ENCODE measurements at regions not wholly inside any gene's neighbourhood (a gene's known extent, or its start where the extent isn't known, plus 50 kb on each side); places are given as distances from the start of the nearest gene placed in this dataset.

DNA sequence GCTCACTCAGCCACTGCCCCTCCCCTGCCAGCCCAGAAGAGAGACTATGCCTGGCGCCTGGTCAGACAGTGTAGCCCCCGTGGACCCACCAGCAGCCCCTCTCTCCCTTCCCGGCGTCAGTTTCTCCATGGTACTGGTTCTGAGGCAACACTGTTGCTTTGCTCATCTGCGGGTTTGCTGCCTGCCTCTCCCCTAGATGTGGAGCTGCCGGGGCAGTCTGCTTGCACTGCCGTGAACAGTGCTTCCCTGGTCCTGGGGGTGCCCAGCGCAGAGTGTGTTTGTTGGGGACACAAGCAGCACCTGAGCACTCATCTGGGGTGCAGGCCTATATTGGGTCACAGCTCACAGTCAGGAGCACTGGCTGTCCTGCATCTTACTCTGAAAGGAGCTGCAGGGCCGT, 309.9 kb downstream of the NDUFA10 start:
- Histone ChIP-seq H3K9me3 (ENCODE audit: severe bottlenecking) (peaks cover 8% of the 10 kb centered on the region), H3K36me3 (ENCODE audit: low read depth) (no peaks in the 10 kb centered on the region), H3K4me1 (ENCODE audit: insufficient read depth, poor library complexity, severe bottlenecking) (no peaks in the 10 kb centered on the region), H3K27ac (ENCODE audit: poor library complexity, severe bottlenecking) (no peak overlapping the region), H3K4me3 (ENCODE audit: severe bottlenecking) (no peak overlapping the region), H3K27me3 (ENCODE audit: insufficient read depth, poor library complexity, severe bottlenecking) (no peaks in the 10 kb centered on the region)
- ATAC-seq (ENCODE audit: low read depth), result no peak
- no peak for DNase-seq (ENCODE audit: low spot score)
- TF ChIP-seq, protein P1, sequence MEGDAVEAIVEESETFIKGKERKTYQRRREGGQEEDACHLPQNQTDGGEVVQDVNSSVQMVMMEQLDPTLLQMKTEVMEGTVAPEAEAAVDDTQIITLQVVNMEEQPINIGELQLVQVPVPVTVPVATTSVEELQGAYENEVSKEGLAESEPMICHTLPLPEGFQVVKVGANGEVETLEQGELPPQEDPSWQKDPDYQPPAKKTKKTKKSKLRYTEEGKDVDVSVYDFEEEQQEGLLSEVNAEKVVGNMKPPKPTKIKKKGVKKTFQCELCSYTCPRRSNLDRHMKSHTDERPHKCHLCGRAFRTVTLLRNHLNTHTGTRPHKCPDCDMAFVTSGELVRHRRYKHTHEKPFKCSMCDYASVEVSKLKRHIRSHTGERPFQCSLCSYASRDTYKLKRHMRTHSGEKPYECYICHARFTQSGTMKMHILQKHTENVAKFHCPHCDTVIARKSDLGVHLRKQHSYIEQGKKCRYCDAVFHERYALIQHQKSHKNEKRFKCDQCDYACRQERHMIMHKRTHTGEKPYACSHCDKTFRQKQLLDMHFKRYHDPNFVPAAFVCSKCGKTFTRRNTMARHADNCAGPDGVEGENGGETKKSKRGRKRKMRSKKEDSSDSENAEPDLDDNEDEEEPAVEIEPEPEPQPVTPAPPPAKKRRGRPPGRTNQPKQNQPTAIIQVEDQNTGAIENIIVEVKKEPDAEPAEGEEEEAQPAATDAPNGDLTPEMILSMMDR (IDR thresholded peaks at IDR 0.05; ENCODE audit: poor library complexity, severe bottlenecking), result no peak

DNA sequence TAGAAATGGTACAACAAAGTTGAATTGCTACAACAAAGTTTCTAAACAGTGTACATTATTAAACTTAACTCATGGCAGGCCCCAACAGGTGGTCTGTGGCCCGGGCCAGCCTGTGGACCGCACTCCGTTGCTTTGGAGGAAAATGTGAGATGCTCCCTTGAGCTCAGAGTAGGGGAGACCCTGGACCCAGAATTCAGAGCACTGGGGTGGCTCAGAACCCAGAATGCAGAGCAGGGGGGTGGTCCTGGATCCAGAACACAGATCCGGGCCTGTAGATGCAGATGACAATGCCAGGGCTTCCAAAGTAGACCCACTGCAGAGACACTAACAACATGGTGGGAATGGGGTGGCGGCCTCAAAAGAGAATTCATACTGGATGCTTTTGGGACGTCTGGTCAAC, 311.0 kb downstream of the NDUFA10 start:
- peaks cover 8% of the 10 kb centered on the region for H3K9me3 ChIP-seq (ENCODE audit: severe bottlenecking)
- DNase-seq (ENCODE audit: low spot score) (no peak), ATAC-seq (ENCODE audit: low read depth) (no peak)
- TF ChIP-seq, protein P1 (IDR thresholded peaks at IDR 0.05; ENCODE audit: poor library complexity, severe bottlenecking), result no peak
- H3K4me3 ChIP-seq (ENCODE audit: severe bottlenecking), result no peak overlapping the region
- H3K27me3 ChIP-seq (ENCODE audit: insufficient read depth, poor library complexity, severe bottlenecking), result no peaks in the 10 kb centered on the region
- H3K4me1 ChIP-seq (ENCODE audit: insufficient read depth, poor library complexity, severe bottlenecking), result no peaks in the 10 kb centered on the region
- H3K36me3 ChIP-seq (ENCODE audit: low read depth), result no peaks in the 10 kb centered on the region
- no peak overlapping the region for H3K27ac ChIP-seq (ENCODE audit: poor library complexity, severe bottlenecking)

DNA sequence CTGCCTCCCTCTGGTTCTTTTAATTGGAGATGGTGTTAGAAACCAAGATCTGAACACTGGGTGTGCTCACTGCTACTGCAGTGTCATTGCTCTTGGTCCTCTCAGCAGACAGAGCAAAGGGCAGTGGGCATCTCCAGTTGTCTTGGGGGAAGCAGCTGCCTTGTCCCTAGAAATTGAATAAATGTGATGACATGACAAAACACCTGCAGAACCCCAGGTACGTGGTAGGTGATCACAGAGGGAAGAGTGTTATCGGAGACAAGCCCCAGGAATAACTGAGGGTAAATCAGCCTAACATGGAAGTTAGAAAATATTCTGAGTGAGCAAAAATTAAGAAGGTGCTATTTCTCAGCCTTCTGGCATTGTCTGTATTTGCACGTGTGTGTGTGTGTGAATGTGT, 311.9 kb upstream of the HDAC4 start:
- ATAC-seq (ENCODE audit: low read depth) (no peak), DNase-seq (ENCODE audit: low spot score) (no peak)
- Histone ChIP-seq H3K27ac (ENCODE audit: poor library complexity, severe bottlenecking) (no peak overlapping the region), H3K4me1 (ENCODE audit: insufficient read depth, poor library complexity, severe bottlenecking) (no peaks in the 10 kb centered on the region), H3K9me3 (ENCODE audit: severe bottlenecking) (peaks cover 8% of the 10 kb centered on the region), H3K36me3 (ENCODE audit: low read depth) (no peaks in the 10 kb centered on the region), H3K27me3 (ENCODE audit: insufficient read depth, poor library complexity, severe bottlenecking) (no peaks in the 10 kb centered on the region), H3K4me3 (ENCODE audit: severe bottlenecking) (no peak overlapping the region)
- TF ChIP-seq, protein P1 (IDR thresholded peaks at IDR 0.05; ENCODE audit: poor library complexity, severe bottlenecking), result no peak

DNA sequence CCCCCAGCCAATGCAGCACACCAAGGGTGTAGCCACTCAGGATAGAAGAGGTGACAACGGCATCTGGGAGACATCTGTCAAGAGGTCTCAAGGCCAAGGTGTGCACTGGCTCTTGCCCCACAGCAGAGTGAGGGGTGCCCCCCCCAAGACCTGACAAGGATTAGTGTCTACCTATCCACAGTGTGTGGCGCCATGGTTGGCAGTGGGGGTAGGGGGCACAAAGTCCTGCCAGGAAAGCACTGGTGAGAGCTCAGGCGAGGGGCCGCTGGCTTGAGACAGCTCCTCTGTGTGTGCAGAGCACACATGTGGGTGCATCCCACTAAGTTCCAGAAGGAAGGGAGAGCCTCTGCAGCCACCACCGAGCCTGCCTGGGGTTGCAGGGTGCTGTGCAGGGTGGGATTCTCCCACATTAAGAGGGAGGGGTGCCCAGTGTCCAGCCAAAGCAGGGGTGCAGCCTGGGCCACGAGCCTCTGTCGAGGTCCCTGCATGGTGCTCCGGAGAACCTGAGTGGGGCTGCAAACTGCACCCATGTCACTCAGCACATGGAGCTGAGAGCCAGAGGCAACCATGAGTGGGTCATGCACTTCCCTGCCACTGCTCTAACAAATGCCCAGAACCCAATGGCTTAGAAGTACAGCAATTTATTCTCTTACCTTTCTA, 311.2 kb upstream of the HDAC4 start:
- ATAC-seq (ENCODE audit: low read depth), result no peak
- TF ChIP-seq, protein P1 (IDR thresholded peaks at IDR 0.05; ENCODE audit: poor library complexity, severe bottlenecking), result no peak
- Histone ChIP-seq H3K4me3 (ENCODE audit: severe bottlenecking) (no peak overlapping the region), H3K27me3 (ENCODE audit: insufficient read depth, poor library complexity, severe bottlenecking) (no peaks in the 10 kb centered on the region), H3K9me3 (ENCODE audit: severe bottlenecking) (peaks cover 8% of the 10 kb centered on the region), H3K27ac (ENCODE audit: poor library complexity, severe bottlenecking) (no peak overlapping the region), H3K4me1 (ENCODE audit: insufficient read depth, poor library complexity, severe bottlenecking) (no peaks in the 10 kb centered on the region), H3K36me3 (ENCODE audit: low read depth) (no peaks in the 10 kb centered on the region)
- DNase-seq (ENCODE audit: low spot score), result no peak
